Panc1 (cell line): ENCODE measurements at regions not wholly inside any gene's neighbourhood (a gene's known extent, or its start where the extent isn't known, plus 50 kb on each side); places are given as distances from the start of the nearest gene placed in this dataset.

Experiments used
- CTCF ChIP-seq: fragments of 450-650 bp; IDR thresholded peaks from 2 replicates; pipeline ENCODE4 v1.5.1; 2017; ENCODE audit warnings: mild to moderate bottlenecking
- POLR2AphosphoS5 ChIP-seq: IDR thresholded peaks from 2 replicates; pipeline ENCODE4 v1.6.1; 2012; ENCODE audit warnings: mild to moderate bottlenecking, low read depth, low read length, moderate library complexity

GRCh38 chr10:20573924-20574323 lies 323.2 kb downstream of the NEBL start:
- no peak for TF ChIP-seq CTCF
- TF ChIP-seq POLR2AphosphoS5 = no peak
